HUES64 (cell line): ENCODE measurements at regions not wholly inside any gene's neighbourhood (a gene's known extent, or its start where the extent isn't known, plus 50 kb on each side); places are given as distances from the start of the nearest gene placed in this dataset.

ENCODE experiments used
- H3K27ac ChIP-seq: 2 replicates; pipeline ENCODE4 v1.7.0; 2013; ENCODE audit warnings: low read depth, low read length, inconsistent platforms
- H3K27me3 ChIP-seq: 2 replicates; pipeline ENCODE4 v1.6.1; 2013; ENCODE audit warnings: mild to moderate bottlenecking, low read length; ENCODE audit not compliant: insufficient read depth
- H3K36me3 ChIP-seq: 2 replicates; pipeline ENCODE4 v1.6.1; 2013; ENCODE audit warnings: mild to moderate bottlenecking, low read length; ENCODE audit not compliant: insufficient read depth
- H3K4me1 ChIP-seq: 2 replicates; pipeline ENCODE4 v1.6.1; 2013; ENCODE audit warnings: mild to moderate bottlenecking, low read length, moderate library complexity; ENCODE audit not compliant: insufficient read depth
- H3K4me3 ChIP-seq: 2 replicates; pipeline ENCODE4 v1.5.1; 2013; ENCODE audit warnings: mild to moderate bottlenecking, low read length, moderate library complexity
- H3K9ac ChIP-seq: 2 replicates; pipeline ENCODE4 v1.6.1; 2013; ENCODE audit warnings: mild to moderate bottlenecking, low read depth, low read length
- H3K9me3 ChIP-seq: 2 replicates; pipeline ENCODE4 v1.6.1; 2013; ENCODE audit warnings: low read depth, low read length; ENCODE audit not compliant: insufficient read depth
- WGBS: fragments of 150-250, 120-280 bp; methylation state at CpG from one replicate; pipeline ENCODE4 v1.1.7; 2013; ENCODE audit warnings: missing lambda C conversion rate; 5-methylcytosine and 5-hydroxymethylcytosine counted together

- WGBS, result 69% methylated on average over 1 of the region's 2 CpGs
- no peak overlapping the region for H3K4me3 ChIP-seq
- no peak overlapping the region for H3K27ac ChIP-seq
- no peaks in the 10 kb centered on the region for H3K9me3 ChIP-seq
- no peaks in the 10 kb centered on the region for H3K27me3 ChIP-seq
- H3K4me1 ChIP-seq, result peaks cover 11% of the 10 kb centered on the region
- H3K9ac ChIP-seq, result no peak overlapping the region
- no peaks in the 10 kb centered on the region for H3K36me3 ChIP-seq
Measured at GRCh38 chr2:147792966-147793617, 51.7 kb upstream of the ACVR2A start.

GRCh38 chr2:147790580-147790979 lies 54.2 kb upstream of the ACVR2A start:
- 92% methylated on average over 2 of the region's 2 CpGs for WGBS
- H3K4me1 ChIP-seq, result peaks cover 7% of the 10 kb centered on the region
- H3K9ac ChIP-seq, result no peak overlapping the region
- H3K36me3 ChIP-seq, result no peaks in the 10 kb centered on the region
- H3K4me3 ChIP-seq, result no peak overlapping the region
- H3K27ac ChIP-seq, result no peak overlapping the region
- no peaks in the 10 kb centered on the region for H3K9me3 ChIP-seq
- no peaks in the 10 kb centered on the region for H3K27me3 ChIP-seq

GRCh38 chr2:147789720-147790119 lies 55.1 kb upstream of the ACVR2A start:
- 84% methylated on average over 3 of the region's 3 CpGs for WGBS
- H3K27ac ChIP-seq, result no peak overlapping the region
- H3K4me1 ChIP-seq, result peaks cover 7% of the 10 kb centered on the region
- H3K4me3 ChIP-seq, result no peak overlapping the region
- H3K27me3 ChIP-seq, result no peaks in the 10 kb centered on the region
- no peaks in the 10 kb centered on the region for H3K9me3 ChIP-seq
- H3K9ac ChIP-seq, result no peak overlapping the region
- no peaks in the 10 kb centered on the region for H3K36me3 ChIP-seq

- Histone ChIP-seq H3K9me3 (no peaks in the 10 kb centered on the region), H3K36me3 (no peaks in the 10 kb centered on the region), H3K9ac (no peak overlapping the region), H3K4me3 (no peak overlapping the region), H3K4me1 (peaks cover 7% of the 10 kb centered on the region), H3K27ac (no peak overlapping the region), H3K27me3 (no peaks in the 10 kb centered on the region)
- 100% methylated on average over 2 of the region's 2 CpGs for WGBS
Measured at GRCh38 chr2:147789287-147789686, 55.5 kb upstream of the ACVR2A start.

GRCh38 chr2:147782141-147782930 lies 62.5 kb upstream of the ACVR2A start:
- H3K9me3 ChIP-seq, result no peaks in the 10 kb centered on the region
- no peaks in the 10 kb centered on the region for H3K27me3 ChIP-seq
- 85% methylated on average over 4 of the region's 4 CpGs for WGBS
- no peak overlapping the region for H3K4me3 ChIP-seq
- no peak overlapping the region for H3K9ac ChIP-seq
- no peaks in the 10 kb centered on the region for H3K36me3 ChIP-seq
- 0 out of 2 replicates have a peak, but pooled peaks cover 5% of the 10 kb centered on the region for H3K4me1 ChIP-seq
- H3K27ac ChIP-seq, result no peak overlapping the region

GRCh38 chr2:147779440-147779839 lies 65.4 kb upstream of the ACVR2A start:
- Histone ChIP-seq H3K4me3 (no peak overlapping the region), H3K27ac (no peak overlapping the region), H3K36me3 (no peaks in the 10 kb centered on the region), H3K9ac (no peak overlapping the region), H3K9me3 (no peaks in the 10 kb centered on the region), H3K4me1 (0 out of 2 replicates have a peak, but pooled peaks cover 5% of the 10 kb centered on the region), H3K27me3 (no peaks in the 10 kb centered on the region)
- 100% methylated on average over 1 of the region's 1 CpG for WGBS

- 93% methylated on average over 2 of the region's 2 CpGs for WGBS
- Histone ChIP-seq H3K27ac (no peak overlapping the region), H3K4me1 (peaks cover 6% of the 10 kb centered on the region), H3K36me3 (no peaks in the 10 kb centered on the region), H3K9me3 (no peaks in the 10 kb centered on the region), H3K27me3 (no peaks in the 10 kb centered on the region), H3K9ac (no peak overlapping the region), H3K4me3 (no peak overlapping the region)
Measured at GRCh38 chr2:147777394-147777793, 67.4 kb upstream of the ACVR2A start.

GRCh38 chr2:147774805-147775204 lies 70.0 kb upstream of the ACVR2A start:
- Histone ChIP-seq H3K9ac (no peak overlapping the region), H3K9me3 (no peaks in the 10 kb centered on the region), H3K27me3 (no peaks in the 10 kb centered on the region), H3K4me3 (no peak overlapping the region), H3K4me1 (peaks cover 6% of the 10 kb centered on the region), H3K36me3 (no peaks in the 10 kb centered on the region), H3K27ac (no peak overlapping the region)
- WGBS, result 89% methylated on average over 3 of the region's 3 CpGs

- H3K9me3 ChIP-seq, result no peaks in the 10 kb centered on the region
- no peak overlapping the region for H3K27ac ChIP-seq
- H3K9ac ChIP-seq, result no peak overlapping the region
- no peaks in the 10 kb centered on the region for H3K36me3 ChIP-seq
- no peaks in the 10 kb centered on the region for H3K27me3 ChIP-seq
- no peak overlapping the region for H3K4me3 ChIP-seq
- WGBS, result 55% methylated on average over 4 of the region's 4 CpGs
- H3K4me1 ChIP-seq, result peaks cover 6% of the 10 kb centered on the region
Measured at GRCh38 chr2:147773479-147773878, 71.3 kb upstream of the ACVR2A start.

GRCh38 chr2:147772781-147773180 lies 72.0 kb upstream of the ACVR2A start:
- Histone ChIP-seq H3K27ac (no peak overlapping the region), H3K9me3 (no peaks in the 10 kb centered on the region), H3K4me1 (peaks cover 6% of the 10 kb centered on the region), H3K36me3 (no peaks in the 10 kb centered on the region), H3K27me3 (no peaks in the 10 kb centered on the region), H3K9ac (no peak overlapping the region), H3K4me3 (no peak overlapping the region)

- Histone ChIP-seq H3K4me3 (no peak overlapping the region), H3K9me3 (peaks cover 26% of the 10 kb centered on the region), H3K9ac (no peak overlapping the region), H3K27ac (no peak overlapping the region), H3K27me3 (no peaks in the 10 kb centered on the region), H3K36me3 (no peaks in the 10 kb centered on the region), H3K4me1 (no peaks in the 10 kb centered on the region)
Measured at GRCh38 chr2:147763861-147764260, 81.0 kb upstream of the ACVR2A start.
